ENCODE measurements at regions not wholly inside any gene's neighbourhood (a gene's known extent, or its start where the extent isn't known, plus 50 kb on each side); places are given as distances from the start of the nearest gene placed in this dataset.

DNA sequence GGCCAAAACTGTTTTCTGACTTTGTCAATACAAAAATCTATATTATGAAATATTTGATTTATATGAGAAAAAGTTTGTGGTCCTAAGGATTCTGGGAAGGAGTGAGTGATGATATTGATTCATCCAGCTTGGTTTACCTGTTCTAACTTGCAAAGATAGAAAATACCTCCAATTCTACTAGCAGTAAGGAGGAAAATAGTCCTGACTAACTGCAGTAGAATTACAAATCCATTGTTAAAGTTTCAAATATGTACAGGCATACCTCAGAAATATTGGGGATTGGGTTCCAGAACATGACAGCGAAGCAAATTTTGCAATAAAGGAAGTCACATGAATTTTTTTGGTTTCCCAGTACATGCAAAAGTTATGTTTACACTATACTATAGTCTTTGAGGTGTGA, 158.8 kb upstream of the CYRIA start:
- Histone ChIP-seq H3K4me1 (ENCODE audit: control insufficient read depth, insufficient read depth, low read length) (no peaks in the 10 kb centered on the region), H3K36me3 (ENCODE audit: control insufficient read depth, insufficient read depth, low read length) (no peaks in the 10 kb centered on the region), H3K27ac (ENCODE audit: low read depth, low read length) (no peak overlapping the region), H3K4me3 (ENCODE audit: low read length) (no peak overlapping the region), H3K27me3 (ENCODE audit: control insufficient read depth, insufficient read depth, low read length, poor library complexity, severe bottlenecking) (no peaks in the 10 kb centered on the region), H3K9ac (ENCODE audit: extremely low read depth, low read length, poor library complexity, severe bottlenecking) (no peak overlapping the region), H3K9me3 (ENCODE audit: control insufficient read depth, low read length) (no peaks in the 10 kb centered on the region)
- no peaks in the 10 kb centered on the region for H3K9me3 Mint-ChIP-seq
- no peak overlapping the region for H3K4me3 Mint-ChIP-seq
- no peaks in the 10 kb centered on the region for H3K4me1 Mint-ChIP-seq
- H3K27me3 Mint-ChIP-seq (ENCODE audit: insufficient read depth) = no peaks in the 10 kb centered on the region
- no peaks in the 10 kb centered on the region for H3K36me3 Mint-ChIP-seq (ENCODE audit: low read depth)
- TF ChIP-seq, protein P1, sequence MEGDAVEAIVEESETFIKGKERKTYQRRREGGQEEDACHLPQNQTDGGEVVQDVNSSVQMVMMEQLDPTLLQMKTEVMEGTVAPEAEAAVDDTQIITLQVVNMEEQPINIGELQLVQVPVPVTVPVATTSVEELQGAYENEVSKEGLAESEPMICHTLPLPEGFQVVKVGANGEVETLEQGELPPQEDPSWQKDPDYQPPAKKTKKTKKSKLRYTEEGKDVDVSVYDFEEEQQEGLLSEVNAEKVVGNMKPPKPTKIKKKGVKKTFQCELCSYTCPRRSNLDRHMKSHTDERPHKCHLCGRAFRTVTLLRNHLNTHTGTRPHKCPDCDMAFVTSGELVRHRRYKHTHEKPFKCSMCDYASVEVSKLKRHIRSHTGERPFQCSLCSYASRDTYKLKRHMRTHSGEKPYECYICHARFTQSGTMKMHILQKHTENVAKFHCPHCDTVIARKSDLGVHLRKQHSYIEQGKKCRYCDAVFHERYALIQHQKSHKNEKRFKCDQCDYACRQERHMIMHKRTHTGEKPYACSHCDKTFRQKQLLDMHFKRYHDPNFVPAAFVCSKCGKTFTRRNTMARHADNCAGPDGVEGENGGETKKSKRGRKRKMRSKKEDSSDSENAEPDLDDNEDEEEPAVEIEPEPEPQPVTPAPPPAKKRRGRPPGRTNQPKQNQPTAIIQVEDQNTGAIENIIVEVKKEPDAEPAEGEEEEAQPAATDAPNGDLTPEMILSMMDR (conservative IDR thresholded peaks at IDR 0.05) = no peak
- DNase-seq = no peak
- WGBS, 2 experiments (ENCODE audit: insufficient coverage in 1 of 2, insufficient read length in 1 of 2) = 94% methylated on average over 1 of the region's 1 CpG; no CpG with 5 or more reads in 1 of the 2 experiments
- H3K27ac Mint-ChIP-seq = no peak overlapping the region

DNA sequence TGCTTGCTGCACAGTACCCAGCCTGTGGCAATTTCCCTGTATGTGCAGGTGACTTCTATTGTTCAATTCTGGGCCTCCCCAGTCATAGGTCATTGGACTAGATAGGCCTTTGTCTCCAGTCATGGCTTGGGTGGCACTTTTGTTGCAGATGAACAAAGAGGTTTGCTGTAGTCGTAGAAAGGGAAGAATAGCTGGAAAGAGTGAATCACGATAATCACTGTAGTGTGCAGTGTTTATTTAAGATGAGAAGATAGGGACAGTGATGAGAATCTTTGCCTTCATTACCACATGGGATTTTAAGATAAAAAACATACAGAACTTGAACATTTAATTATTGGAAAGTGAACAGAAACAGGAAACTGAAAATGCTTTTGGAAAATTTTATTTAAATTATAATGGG, 156.1 kb upstream of the CYRIA start:
- no peak overlapping the region for H3K27ac Mint-ChIP-seq
- H3K27me3 Mint-ChIP-seq (ENCODE audit: insufficient read depth) = no peaks in the 10 kb centered on the region

DNA sequence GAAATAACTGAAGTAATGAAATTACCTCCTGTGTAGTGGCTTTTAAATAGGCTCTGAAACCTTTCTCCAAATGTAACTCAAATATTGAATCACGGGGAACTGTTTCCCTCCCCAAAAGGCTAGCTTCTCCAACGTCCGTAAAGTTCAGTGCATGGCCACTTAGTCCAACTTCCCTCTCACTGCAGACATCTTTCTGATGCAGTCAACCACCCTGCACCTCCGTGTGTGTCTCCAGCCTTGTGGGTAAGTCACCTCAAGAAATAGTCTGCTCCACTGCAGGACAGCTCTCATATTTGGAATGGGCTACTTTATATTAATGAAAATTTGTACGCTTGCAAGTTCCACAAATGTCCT, 152.5 kb upstream of the CYRIA start:
- Mint-ChIP-seq H3K9me3 (no peaks in the 10 kb centered on the region), H3K4me1 (peaks cover 4% of the 10 kb centered on the region), H3K27me3 (ENCODE audit: insufficient read depth) (no peaks in the 10 kb centered on the region), H3K27ac (no peak overlapping the region), H3K4me3 (no peak overlapping the region), H3K36me3 (ENCODE audit: low read depth) (no peaks in the 10 kb centered on the region)
- TF ChIP-seq, protein P1 (conservative IDR thresholded peaks at IDR 0.05) = no peak
- DNase-seq = no peak
- Histone ChIP-seq H3K4me1 (ENCODE audit: control insufficient read depth, insufficient read depth, low read length) (no peaks in the 10 kb centered on the region), H3K4me3 (ENCODE audit: low read length) (no peak overlapping the region), H3K27me3 (ENCODE audit: control insufficient read depth, insufficient read depth, low read length, poor library complexity, severe bottlenecking) (no peaks in the 10 kb centered on the region), H3K9ac (ENCODE audit: extremely low read depth, low read length, poor library complexity, severe bottlenecking) (no peak overlapping the region), H3K36me3 (ENCODE audit: control insufficient read depth, insufficient read depth, low read length) (no peaks in the 10 kb centered on the region), H3K9me3 (ENCODE audit: control insufficient read depth, low read length) (peaks cover 5% of the 10 kb centered on the region), H3K27ac (ENCODE audit: low read depth, low read length) (no peak overlapping the region)
- 86 to 91% methylated on average over 4 to 5 of the region's 5 CpGs for WGBS, 2 experiments (ENCODE audit: insufficient coverage in 1 of 2, insufficient read length in 1 of 2)

More for the DNA sequence above, 156.1 kb upstream of the CYRIA start:
- TF ChIP-seq, protein P1 (conservative IDR thresholded peaks at IDR 0.05) = no peak
- no peaks in the 10 kb centered on the region for H3K9me3 Mint-ChIP-seq
- Histone ChIP-seq H3K27ac (ENCODE audit: low read depth, low read length) (no peak overlapping the region), H3K36me3 (ENCODE audit: control insufficient read depth, insufficient read depth, low read length) (no peaks in the 10 kb centered on the region), H3K27me3 (ENCODE audit: control insufficient read depth, insufficient read depth, low read length, poor library complexity, severe bottlenecking) (no peaks in the 10 kb centered on the region), H3K9ac (ENCODE audit: extremely low read depth, low read length, poor library complexity, severe bottlenecking) (no peak overlapping the region), H3K4me1 (ENCODE audit: control insufficient read depth, insufficient read depth, low read length) (no peaks in the 10 kb centered on the region), H3K4me3 (ENCODE audit: low read length) (no peak overlapping the region), H3K9me3 (ENCODE audit: control insufficient read depth, low read length) (no peaks in the 10 kb centered on the region)
- H3K36me3 Mint-ChIP-seq (ENCODE audit: low read depth) = no peaks in the 10 kb centered on the region
- 92 to 100% methylated on average over 2 of the region's 2 CpGs for WGBS, 2 experiments (ENCODE audit: insufficient coverage in 1 of 2, insufficient read length in 1 of 2)
- no peak for DNase-seq
- no peak overlapping the region for H3K4me3 Mint-ChIP-seq
- H3K4me1 Mint-ChIP-seq = peaks cover 4% of the 10 kb centered on the region

Data from endodermal cell (in vitro differentiated cells).